ENCODE measurements at regions not wholly inside any gene's neighbourhood (a gene's known extent, or its start where the extent isn't known, plus 50 kb on each side); places are given as distances from the start of the nearest gene placed in this dataset.

DNA sequence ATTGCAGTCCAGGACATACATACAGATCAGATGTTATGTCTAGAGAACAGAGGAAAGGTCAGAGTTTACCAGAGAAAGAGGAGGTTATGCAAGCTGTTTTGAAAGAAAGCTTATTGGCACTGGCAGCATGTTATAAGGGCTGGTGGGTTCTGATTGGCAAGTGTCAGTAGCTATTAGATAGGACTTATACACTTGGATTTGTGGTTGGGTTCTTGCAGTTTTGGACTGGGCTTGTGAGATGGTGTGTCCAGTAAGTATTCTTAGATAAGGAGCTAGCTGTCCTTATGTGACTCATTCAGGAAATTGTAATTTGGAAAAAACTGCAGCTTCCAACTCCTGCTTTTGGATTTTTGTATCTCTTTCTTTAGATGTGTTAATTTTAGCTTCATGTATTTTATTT is 130.7 kb upstream of the NAMPT start:
- Mint-ChIP-seq H3K36me3 (ENCODE audit: low read depth) (peaks cover 5% of the 10 kb centered on the region; the same call in 1 of the 2 replicates), H3K9me3 (peaks cover 10% of the 10 kb centered on the region), H3K27me3 (ENCODE audit: insufficient read depth) (peaks cover 9% of the 10 kb centered on the region), H3K4me3 (no peak overlapping the region), H3K4me1 (ENCODE audit: low read depth) (peaks cover 25% of the 10 kb centered on the region), H3K27ac (no peak overlapping the region)
- DNase-seq, result no peak
- TF ChIP-seq CTCF (IDR thresholded peaks at IDR 0.05), result no peak

GRCh38 chr7:106413446-106413845 is 128.7 kb upstream of the NAMPT start:
- no peak for TF ChIP-seq CTCF (IDR thresholded peaks at IDR 0.05)
- Mint-ChIP-seq H3K27me3 (ENCODE audit: insufficient read depth) (peaks cover 13% of the 10 kb centered on the region), H3K4me3 (no peak overlapping the region), H3K9me3 (peaks cover 10% of the 10 kb centered on the region), H3K4me1 (ENCODE audit: low read depth) (peaks cover 18% of the 10 kb centered on the region), H3K36me3 (ENCODE audit: low read depth) (peaks cover 5% of the 10 kb centered on the region; the same call in 1 of the 2 replicates), H3K27ac (no peak overlapping the region)
- no peak for DNase-seq

DNA sequence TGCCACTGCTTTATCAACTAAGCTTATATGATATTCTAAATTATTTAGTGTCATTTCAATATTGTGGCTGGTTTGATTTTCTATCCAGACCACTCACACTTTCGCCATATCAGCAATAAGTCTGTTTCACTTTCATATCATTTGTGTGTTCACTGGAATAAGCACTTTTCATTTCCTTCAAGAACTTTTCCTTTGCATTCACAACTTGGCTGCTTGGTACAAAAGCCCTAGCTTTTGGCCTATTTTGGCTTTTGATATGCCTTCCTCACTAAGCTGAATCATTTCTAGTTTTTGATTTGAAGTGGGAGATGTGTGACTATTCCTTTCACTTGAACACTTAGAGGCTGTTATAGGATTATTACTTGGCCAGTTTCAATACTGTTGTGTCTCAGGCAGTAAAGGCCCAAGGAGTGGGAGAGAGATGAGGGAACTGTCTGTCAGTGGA is 120.9 kb upstream of the NAMPT start:
- no peak overlapping the region for H3K27ac Mint-ChIP-seq
- peaks cover 34% of the 10 kb centered on the region for H3K27me3 Mint-ChIP-seq (ENCODE audit: insufficient read depth)

GRCh38 chr7:106402898-106403297 is 118.1 kb upstream of the NAMPT start:
- Mint-ChIP-seq H3K4me1 (ENCODE audit: low read depth) (no peaks in the 10 kb centered on the region), H3K27ac (no peak overlapping the region), H3K27me3 (ENCODE audit: insufficient read depth) (peaks cover 50% of the 10 kb centered on the region), H3K36me3 (ENCODE audit: low read depth) (no peaks in the 10 kb centered on the region; the same call in 1 of the 2 replicates), H3K4me3 (no peak overlapping the region), H3K9me3 (peaks cover 11% of the 10 kb centered on the region; the same call in 1 of the 2 replicates)
- DNase-seq, result no peak
- no peak for TF ChIP-seq CTCF (IDR thresholded peaks at IDR 0.05)

More for the DNA sequence above, 120.9 kb upstream of the NAMPT start:
- no peak for DNase-seq
- TF ChIP-seq CTCF (IDR thresholded peaks at IDR 0.05), result no peak
- H3K4me1 Mint-ChIP-seq (ENCODE audit: low read depth), result no peaks in the 10 kb centered on the region
- H3K36me3 Mint-ChIP-seq (ENCODE audit: low read depth), result no peaks in the 10 kb centered on the region; the same call in 1 of the 2 replicates
- H3K4me3 Mint-ChIP-seq, result no peak overlapping the region
- peaks cover 11% of the 10 kb centered on the region; the same call in 1 of the 2 replicates for H3K9me3 Mint-ChIP-seq

GRCh38 chr7:106400923-106401322 is 116.1 kb upstream of the NAMPT start:
- TF ChIP-seq CTCF (IDR thresholded peaks at IDR 0.05), result no peak
- peaks cover 11% of the 10 kb centered on the region; the same call in 1 of the 2 replicates for H3K9me3 Mint-ChIP-seq
- H3K4me1 Mint-ChIP-seq (ENCODE audit: low read depth), result no peaks in the 10 kb centered on the region
- no peak overlapping the region for H3K4me3 Mint-ChIP-seq
- peaks cover 59% of the 10 kb centered on the region for H3K27me3 Mint-ChIP-seq (ENCODE audit: insufficient read depth)
- no peak overlapping the region for H3K27ac Mint-ChIP-seq
- no peak for DNase-seq
- no peaks in the 10 kb centered on the region; the same call in 1 of the 2 replicates for H3K36me3 Mint-ChIP-seq (ENCODE audit: low read depth)

All from HFFc6 (cell line).